ENCODE measurements at regions not wholly inside any gene's neighbourhood (a gene's known extent, or its start where the extent isn't known, plus 50 kb on each side); places are given as distances from the start of the nearest gene placed in this dataset.

GRCh38 chr11:92727123-92727522 lies 242.3 kb upstream of the MTNR1B start:
- DNase-seq: no peak

GRCh38 chr11:92727769-92728168 lies 241.7 kb upstream of the MTNR1B start:
- DNase-seq: no peak

GRCh38 chr11:92728628-92729027 lies 240.8 kb upstream of the MTNR1B start:
- no peak for DNase-seq

DNA sequence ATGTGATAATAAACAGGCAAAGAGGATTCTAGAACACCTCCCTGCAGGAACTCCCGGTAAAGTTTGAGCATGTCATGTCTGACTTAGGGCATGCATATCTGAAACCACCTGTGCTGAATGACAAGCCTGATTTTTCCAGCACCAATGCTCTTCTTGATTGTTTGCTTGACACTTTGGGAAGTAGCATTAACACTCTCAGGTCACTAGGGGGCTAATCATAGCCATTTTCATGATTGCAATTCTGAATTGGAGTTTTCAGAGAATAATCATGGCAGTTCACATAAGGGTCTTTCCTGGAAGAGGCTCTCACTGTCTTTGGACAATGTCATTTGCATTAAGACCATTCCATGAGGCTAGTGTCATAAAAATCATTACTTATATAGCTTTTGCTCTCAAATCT lies 234.4 kb upstream of the MTNR1B start:
- DNase-seq: peak; percentile 43

GRCh38 chr11:92738276-92738675 lies 231.2 kb upstream of the MTNR1B start:
- DNase-seq: no peak

DNA sequence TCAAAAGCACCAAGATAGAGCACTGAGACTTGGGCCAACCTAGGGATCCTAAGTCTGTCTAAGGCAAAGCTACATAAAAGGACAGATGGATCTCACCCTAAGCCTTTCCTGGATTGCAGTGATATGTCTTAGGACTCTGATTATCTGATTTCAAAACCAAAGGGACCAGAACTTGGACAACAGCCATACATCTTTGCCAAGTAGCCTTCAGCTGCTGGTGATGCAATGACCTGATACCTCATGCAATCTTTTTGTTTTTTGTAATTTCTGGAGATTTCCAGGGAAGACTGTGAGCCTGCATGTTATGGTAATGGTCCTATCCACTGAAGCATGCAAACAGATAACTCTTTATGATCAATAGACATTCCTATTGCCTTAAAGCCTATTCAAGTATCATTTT lies 230.4 kb upstream of the MTNR1B start:
- DNase-seq: no peak

GRCh38 chr11:92739491-92739890 lies 230.0 kb upstream of the MTNR1B start:
- DNase-seq: no peak

DNA sequence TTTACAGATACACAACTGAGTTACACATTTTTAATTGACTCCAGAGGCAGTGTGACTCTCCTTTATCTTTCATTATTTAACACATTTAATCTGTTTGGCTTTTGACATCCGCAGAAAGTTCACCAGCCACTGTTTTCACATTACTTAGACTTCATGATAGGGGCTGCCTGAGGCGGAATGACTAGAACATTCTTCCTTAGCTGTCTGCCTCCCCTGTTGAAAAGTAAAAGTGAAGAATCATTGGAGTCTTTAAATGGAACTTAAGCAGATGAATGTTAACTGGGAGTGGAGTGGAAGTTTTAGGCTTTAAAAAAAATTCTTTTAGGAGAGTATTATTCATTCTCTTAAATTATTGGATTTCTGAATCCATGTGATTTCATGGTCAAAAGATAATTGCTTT lies 229.2 kb upstream of the MTNR1B start:
- no peak for DNase-seq

DNA sequence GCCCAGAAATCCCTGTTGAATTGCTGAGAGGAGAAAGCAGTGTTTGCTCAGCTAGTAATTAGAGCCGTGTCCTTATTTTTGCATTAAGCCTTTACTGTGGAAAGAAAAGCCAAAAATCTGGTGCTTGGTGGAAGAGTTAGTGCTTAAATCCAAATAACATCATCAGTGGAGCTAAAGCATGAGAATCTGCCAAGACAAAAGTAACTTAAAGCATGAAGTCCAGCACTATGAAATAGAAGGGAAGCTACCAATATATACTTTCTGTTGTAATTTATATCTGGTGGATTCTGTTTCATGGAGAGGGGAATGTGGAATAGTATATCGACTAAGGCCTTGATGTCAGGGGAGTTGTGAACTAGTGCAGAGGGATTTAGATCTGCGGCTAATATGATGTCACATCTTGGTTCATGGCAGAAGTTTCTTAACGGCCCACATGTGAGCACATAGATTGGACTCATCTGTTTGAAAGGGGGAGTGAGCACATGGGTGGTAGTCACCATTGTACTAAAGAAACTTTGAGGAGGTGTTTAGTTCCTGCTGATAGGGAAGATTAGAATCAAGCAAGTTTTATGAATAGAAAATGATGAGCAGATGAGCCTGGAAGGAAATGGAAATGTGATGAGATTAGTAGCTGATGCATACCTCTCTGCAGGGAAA lies 224.4 kb upstream of the MTNR1B start:
- DNase-seq: no peak

DNA sequence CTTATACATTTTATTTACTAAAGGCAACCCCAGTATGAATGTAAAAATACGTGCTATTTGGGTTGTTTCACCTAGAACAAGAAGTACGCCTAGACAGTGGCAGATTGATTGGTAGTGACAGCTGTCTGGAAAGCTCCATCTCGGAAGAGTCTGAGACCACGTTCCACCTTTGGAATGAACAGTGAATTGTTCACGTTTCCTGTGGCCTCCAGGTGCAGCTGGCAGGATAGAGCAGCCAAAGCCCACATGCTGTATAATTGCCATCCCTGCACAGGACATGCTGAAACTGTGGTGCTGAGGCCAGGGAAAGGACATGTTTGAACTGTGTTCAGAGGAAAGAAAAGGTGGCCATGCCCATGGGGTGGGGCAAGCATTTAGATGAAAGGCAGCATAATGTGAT lies 218.7 kb upstream of the MTNR1B start:
- no peak for DNase-seq

GRCh38 chr11:92751594-92751993 lies 217.9 kb upstream of the MTNR1B start:
- DNase-seq: no peak

GRCh38 chr11:92752122-92752521 lies 217.3 kb upstream of the MTNR1B start:
- DNase-seq: no peak

- no peak for DNase-seq
Observed at GRCh38 chr11:92753161-92753560, 216.3 kb upstream of the MTNR1B start.

DNA sequence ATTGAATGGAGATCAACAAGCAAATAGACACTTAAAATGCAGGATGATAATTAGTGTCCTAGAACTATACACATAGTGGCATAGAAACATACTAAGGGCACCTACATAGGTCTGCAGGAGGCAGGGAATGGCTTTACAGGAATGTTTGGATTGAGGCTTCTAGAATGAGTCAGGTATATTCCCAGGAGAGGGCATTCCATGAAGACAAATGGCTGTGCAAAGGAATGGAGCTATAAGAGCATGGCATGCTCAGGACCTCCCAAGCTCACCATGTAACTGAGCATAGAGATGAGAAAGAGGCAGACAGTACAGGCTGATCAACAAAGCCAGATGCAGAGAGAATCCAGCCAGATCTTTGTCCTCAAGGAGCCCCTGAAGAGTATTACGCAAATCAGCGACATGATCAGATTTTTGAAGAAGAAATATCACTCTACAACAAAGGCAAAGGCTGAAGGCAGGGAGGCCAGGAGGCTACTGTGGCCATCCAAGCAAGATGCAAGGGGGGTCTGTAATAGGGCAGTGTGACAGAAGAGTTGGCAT lies 211.1 kb upstream of the MTNR1B start:
- no peak for DNase-seq

GRCh38 chr11:92759571-92760214 lies 209.8 kb upstream of the MTNR1B start:
- no peak for DNase-seq

DNA sequence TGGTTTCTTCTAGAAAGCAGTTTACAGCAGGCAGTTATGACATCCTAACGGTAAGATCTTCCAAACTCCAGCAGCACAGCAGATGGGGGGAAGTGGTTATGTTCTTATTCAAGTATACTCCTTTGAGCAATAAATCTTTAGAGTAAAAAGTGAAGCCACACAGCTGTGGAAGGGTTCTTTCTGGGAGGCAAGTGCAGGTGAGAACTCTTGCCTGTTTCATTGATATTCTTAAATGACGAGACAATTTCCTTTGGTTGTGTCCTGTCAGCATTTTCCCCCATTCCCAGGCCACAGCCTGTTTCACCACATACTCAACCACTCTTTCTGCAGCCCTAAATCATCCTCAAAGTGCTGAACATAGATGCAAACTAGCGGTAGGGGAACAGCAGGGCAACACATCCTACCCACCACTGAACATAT lies 207.3 kb upstream of the MTNR1B start:
- DNase-seq: peak; percentile 57

DNA sequence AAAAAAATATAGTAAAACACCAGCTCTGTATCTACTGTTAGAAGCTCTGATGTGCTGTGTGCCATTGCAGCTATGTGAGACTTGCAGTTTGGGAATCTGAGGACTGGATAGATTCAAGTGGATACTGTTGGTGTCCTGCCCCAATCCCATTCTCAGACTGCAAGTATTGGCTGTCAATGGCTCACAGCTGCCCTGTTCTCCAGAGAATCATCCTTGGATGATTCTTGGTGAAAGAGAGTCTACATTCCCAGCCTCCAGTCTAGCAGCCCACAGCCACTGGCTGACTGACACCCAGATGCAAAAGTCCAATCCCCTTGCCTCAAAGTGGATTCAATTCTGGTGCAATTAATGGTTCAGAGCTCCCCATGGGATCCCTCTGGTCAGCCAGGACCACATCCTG lies 206.1 kb upstream of the MTNR1B start:
- DNase-seq: no peak

- DNase-seq: no peak
Observed at GRCh38 chr11:92764128-92764527, 205.3 kb upstream of the MTNR1B start.

- peak; percentile 4 for DNase-seq
Observed at GRCh38 chr11:92765082-92765840, 204.2 kb upstream of the MTNR1B start.

- peak; percentile 73 for DNase-seq
Observed at GRCh38 chr11:92765965-92766371, 203.5 kb upstream of the MTNR1B start.

DNA sequence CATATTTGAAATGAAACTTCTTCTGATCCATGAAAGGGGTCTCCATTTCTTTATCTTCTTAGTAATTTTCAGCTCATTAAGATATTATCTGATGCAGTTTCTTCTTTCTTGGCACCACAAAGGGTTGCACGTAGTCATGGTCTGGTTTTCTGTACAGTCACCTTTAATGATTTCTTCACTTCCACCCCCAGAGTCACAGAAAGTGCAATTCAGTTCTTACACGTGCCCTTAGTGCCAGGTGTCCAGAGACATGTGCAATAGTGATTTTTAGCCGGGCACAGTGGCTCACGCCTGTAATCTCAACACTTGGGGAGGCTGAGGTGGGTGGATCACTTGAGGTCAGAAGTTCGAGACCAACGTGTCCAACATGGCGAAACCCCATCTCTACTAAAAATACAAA lies 202.8 kb upstream of the MTNR1B start:
- peak; percentile 36 for DNase-seq

DNA sequence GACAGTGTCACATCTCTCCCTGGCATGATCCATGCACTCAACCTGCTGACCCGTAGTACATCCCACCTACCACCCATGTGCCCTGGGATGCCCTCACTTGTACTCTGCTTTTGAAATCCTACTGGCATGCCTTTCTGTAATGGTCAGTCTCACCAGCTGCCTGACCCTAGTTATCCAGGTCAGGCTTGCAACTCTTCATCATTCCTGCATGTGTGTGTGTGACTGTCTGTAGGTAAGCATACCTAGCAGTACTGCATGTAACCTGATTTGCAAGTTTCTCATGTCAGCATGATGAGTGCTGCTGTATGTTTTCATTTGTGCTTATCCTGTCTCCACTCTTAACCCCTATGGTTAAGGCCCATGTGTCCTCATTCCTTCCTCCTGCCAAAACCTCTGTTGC lies 202.0 kb upstream of the MTNR1B start:
- no peak for DNase-seq

DNA sequence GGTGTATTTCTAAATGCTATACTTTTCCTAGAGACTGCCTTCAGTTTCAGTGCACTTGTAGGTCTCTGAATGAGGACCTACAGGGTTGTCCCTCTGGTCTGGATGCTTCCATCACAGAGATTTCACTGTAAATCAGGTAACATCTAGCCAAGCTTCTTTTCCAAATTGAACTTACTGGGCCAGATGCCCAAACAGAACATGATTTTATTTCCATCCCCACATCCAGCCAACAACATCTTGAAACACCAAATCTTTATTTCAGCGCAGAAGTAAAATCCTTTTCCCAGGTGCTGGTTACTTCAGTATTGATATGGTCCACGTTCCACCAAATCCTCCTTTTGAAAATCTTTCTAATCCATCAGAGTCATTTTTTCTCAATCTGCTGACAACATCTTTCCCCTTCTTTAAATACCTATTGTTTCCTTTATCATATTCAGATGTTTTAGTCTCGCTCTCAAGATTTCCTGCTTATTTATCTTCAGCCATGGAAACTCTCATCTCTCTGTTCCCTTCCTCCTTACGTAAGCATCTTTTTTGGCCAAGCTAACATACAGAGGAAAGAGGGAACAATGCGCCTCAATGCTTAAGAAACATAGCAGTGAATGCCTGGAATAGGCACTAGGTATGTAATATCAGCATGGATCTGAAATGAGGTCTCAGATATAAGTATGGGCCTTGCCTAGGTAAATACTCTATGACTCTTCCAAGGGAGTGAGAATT lies 201.2 kb upstream of the MTNR1B start:
- DNase-seq: no peak

Measured in hematopoietic multipotent progenitor cell treated with erythropoietin and hydrocortisone succinate and interleukin-3 and kit ligand, for 4 days (in vitro differentiated cells).